Peyer's patch (tissue), 4 donors: ENCODE measurements at regions not wholly inside any gene's neighbourhood (a gene's known extent, or its start where the extent isn't known, plus 50 kb on each side); places are given as distances from the start of the nearest gene placed in this dataset.

ENCODE experiments used
- CTCF ChIP-seq, 6 experiments: fragments of 450-650 bp in 4 of 6; fragments of 200-600 bp in 2 of 6; sonication (generic) in 1 of 6; IDR thresholded peaks; one replicate each; pipeline ENCODE4 v1.5.1; 2017 to 2019; ENCODE audit warnings: antibody characterized with exemption in 6 of 6, mild to moderate bottlenecking in 3 of 6, moderate library complexity in 1 of 6
- POLR2A ChIP-seq, 2 donors: fragments of 450-650 bp; IDR thresholded peaks; one replicate each; pipeline ENCODE4 v1.5.1; 2017; ENCODE audit warnings: antibody characterized with exemption in 2 of 2, mild to moderate bottlenecking in 2 of 2, moderate library complexity in 2 of 2

GRCh38 chr15:55116636-55117035, 80.1 kb downstream of the RSL24D1 start:
- TF ChIP-seq CTCF (IDR thresholded peaks at IDR 0.05) (no peak), POLR2A (IDR thresholded peaks at IDR 0.05) (no peak)
